Colonic mucosa (tissue), 4 donors: ENCODE measurements at regions not wholly inside any gene's neighbourhood (a gene's known extent, or its start where the extent isn't known, plus 50 kb on each side); places are given as distances from the start of the nearest gene placed in this dataset.

Experiments
- DNase-seq: peaks from one replicate; pipeline ENCODE4 v3.0.0-alpha.2; 2020
- H3K27ac ChIP-seq: fragments of 200-600 bp; one replicate; pipeline ENCODE4 v1.8.0; 2021
- H3K27me3 ChIP-seq: fragments of 200-600 bp; one replicate; pipeline ENCODE4 v1.8.0; 2021
- H3K36me3 ChIP-seq: fragments of 200-600 bp; one replicate; pipeline ENCODE4 v1.8.0; 2021
- H3K4me1 ChIP-seq: fragments of 200-600 bp; one replicate; pipeline ENCODE4 v1.8.0; 2021; ENCODE audit warnings: mild to moderate bottlenecking
- H3K4me3 ChIP-seq: fragments of 200-600 bp; one replicate; pipeline ENCODE4 v1.8.0; 2021
- H3K9ac ChIP-seq, 2 donors: one replicate each; pipeline ENCODE4 v1.7.0; 2013; ENCODE audit warnings: control low read depth in 2 of 2, low read depth in 2 of 2, low read length in 2 of 2
- H3K9me3 ChIP-seq: fragments of 200-600 bp; one replicate; pipeline ENCODE4 v1.8.0; 2021
- CTCF ChIP-seq: fragments of 200-600 bp; IDR thresholded peaks from one replicate; pipeline ENCODE4 v1.8.0; 2022; ENCODE audit warnings: antibody characterized with exemption, mild to moderate bottlenecking
- intact Hi-C: fragments of 100-400 bp; cut with DNase I; formaldehyde crosslinking; loops from one replicate; pipeline ENCODE4 v1.14.1; 2022
- donor health status: healthy.
- donor health status: DM: no; HTN: no; CAD: no.
- donor health status: DM: no; HTN: no; CAD: no.

DNA sequence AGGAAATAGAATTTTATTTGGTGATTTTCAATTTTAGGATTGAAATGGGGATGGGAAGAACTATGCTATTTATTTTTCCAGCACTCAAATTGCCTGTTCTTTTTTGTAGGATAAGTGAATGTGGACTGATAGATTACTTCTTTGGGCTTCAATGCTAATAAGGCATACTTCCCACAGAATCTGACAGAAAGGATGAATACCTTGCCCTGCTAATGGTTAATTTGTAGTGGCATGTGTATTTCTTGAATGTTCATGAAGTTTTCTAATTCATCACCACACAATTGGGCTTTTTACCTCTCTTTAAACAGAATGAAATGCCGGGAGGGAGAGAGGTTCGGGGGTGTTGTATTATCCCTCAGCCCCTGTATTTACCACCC is 369.1 kb upstream of the ADGRL2 start:
- intact Hi-C loops = loop anchor here (2.0 kb wide), 1 partner anchor 19 kb away; no protein-coding TSS in a partner anchor
- Histone ChIP-seq H3K4me3 (no peak overlapping the region), H3K4me1 (no peaks in the 10 kb centered on the region), H3K27me3 (no peaks in the 10 kb centered on the region), H3K9me3 (no peaks in the 10 kb centered on the region), H3K36me3 (no peaks in the 10 kb centered on the region), H3K27ac (no peak overlapping the region), H3K9ac (no peak overlapping the region)
- no peak for DNase-seq
- TF ChIP-seq CTCF = no peak

- TF ChIP-seq CTCF = no peak
- no peaks in the 10 kb centered on the region for H3K27me3 ChIP-seq
- no peak overlapping the region for H3K9ac ChIP-seq
- no peak for DNase-seq
- no peak overlapping the region for H3K4me3 ChIP-seq
- no peaks in the 10 kb centered on the region for H3K4me1 ChIP-seq
- no peaks in the 10 kb centered on the region for H3K36me3 ChIP-seq
- no peaks in the 10 kb centered on the region for H3K9me3 ChIP-seq
- H3K27ac ChIP-seq = no peak overlapping the region
- intact Hi-C loops = loop anchor here (2.0 kb wide), 1 partner anchor 20 kb away; no protein-coding TSS in a partner anchor
These were observed 369.6 kb upstream of the ADGRL2 start for GRCh38 chr1:81430955-81431623.

- intact Hi-C loops = loop anchor here (2.0 kb wide), 1 partner anchor 20 kb away; no protein-coding TSS in a partner anchor
- H3K4me3 ChIP-seq = no peak overlapping the region
- H3K36me3 ChIP-seq = no peaks in the 10 kb centered on the region
- H3K9ac ChIP-seq = no peak overlapping the region
- no peaks in the 10 kb centered on the region for H3K9me3 ChIP-seq
- no peaks in the 10 kb centered on the region for H3K4me1 ChIP-seq
- H3K27me3 ChIP-seq = no peaks in the 10 kb centered on the region
- no peak for TF ChIP-seq CTCF
- no peak for DNase-seq
- no peak overlapping the region for H3K27ac ChIP-seq
These were observed 370.3 kb upstream of the ADGRL2 start for GRCh38 chr1:81430236-81430938.

- Histone ChIP-seq H3K4me1 (no peaks in the 10 kb centered on the region), H3K27ac (no peak overlapping the region), H3K4me3 (no peak overlapping the region), H3K27me3 (no peaks in the 10 kb centered on the region), H3K36me3 (no peaks in the 10 kb centered on the region), H3K9me3 (no peaks in the 10 kb centered on the region), H3K9ac (no peak overlapping the region)
- no peak for TF ChIP-seq CTCF
- no peak for DNase-seq
- intact Hi-C loops = no loop called here
These were observed 371.7 kb upstream of the ADGRL2 start for GRCh38 chr1:81428998-81429397.

GRCh38 chr1:81424816-81425215 is 375.9 kb upstream of the ADGRL2 start:
- TF ChIP-seq CTCF = no peak
- Histone ChIP-seq H3K4me1 (no peaks in the 10 kb centered on the region), H3K4me3 (no peak overlapping the region), H3K9me3 (no peaks in the 10 kb centered on the region), H3K9ac (no peak overlapping the region), H3K36me3 (no peaks in the 10 kb centered on the region), H3K27ac (no peak overlapping the region), H3K27me3 (no peaks in the 10 kb centered on the region)
- intact Hi-C loops = no loop called here
- no peak for DNase-seq
